Peyer's patch (tissue), 4 donors: ENCODE measurements at regions not wholly inside any gene's neighbourhood (a gene's known extent, or its start where the extent isn't known, plus 50 kb on each side); places are given as distances from the start of the nearest gene placed in this dataset.

Experiments
- CTCF ChIP-seq, 6 experiments: fragments of 450-650 bp in 4 of 6; fragments of 200-600 bp in 2 of 6; sonication (generic) in 1 of 6; IDR thresholded peaks; one replicate each; pipeline ENCODE4 v1.5.1; 2017 to 2019; ENCODE audit warnings: antibody characterized with exemption in 6 of 6, mild to moderate bottlenecking in 3 of 6, moderate library complexity in 1 of 6
- POLR2A ChIP-seq, 2 donors: fragments of 450-650 bp; IDR thresholded peaks; one replicate each; pipeline ENCODE4 v1.5.1; 2017; ENCODE audit warnings: antibody characterized with exemption in 2 of 2, mild to moderate bottlenecking in 2 of 2, moderate library complexity in 2 of 2

GRCh38 chr4:136329042-136329662 is 1203.1 kb downstream of the PCDH18 start:
- TF ChIP-seq CTCF (IDR thresholded peaks at IDR 0.05) (no peak), POLR2A (IDR thresholded peaks at IDR 0.05) (no peak)
